Type B pancreatic cell (in vitro differentiated cells): ENCODE measurements at regions not wholly inside any gene's neighbourhood (a gene's known extent, or its start where the extent isn't known, plus 50 kb on each side); places are given as distances from the start of the nearest gene placed in this dataset.

Experiments
- DNase-seq: peaks from one replicate; pipeline ENCODE4 v3.0.0; 2021; ENCODE audit warnings: mixed read lengths; ENCODE audit not compliant: unreplicated experiment; ENCODE audit errors: extremely low spot score
- H3K27ac Mint-ChIP-seq: 2 replicates; pipeline ENCODE4 v1.8.0; 2021; ENCODE audit warnings: mild to moderate bottlenecking, mixed read lengths
- H3K27me3 Mint-ChIP-seq: 2 replicates; pipeline ENCODE4 v1.8.0; 2021; ENCODE audit warnings: mixed read lengths
- H3K36me3 Mint-ChIP-seq: 2 replicates; pipeline ENCODE4 v1.8.0; 2021; ENCODE audit warnings: mixed read lengths
- H3K4me1 Mint-ChIP-seq: one replicate; pipeline ENCODE4 v1.8.0; 2021; ENCODE audit warnings: mixed read lengths; ENCODE audit not compliant: unreplicated experiment
- H3K4me3 Mint-ChIP-seq: 2 replicates; pipeline ENCODE4 v1.8.0; 2021; ENCODE audit warnings: mild to moderate bottlenecking, mixed read lengths
- H3K9me3 Mint-ChIP-seq: 2 replicates; pipeline ENCODE4 v1.8.0; 2021; ENCODE audit warnings: mixed read lengths
- CTCF ChIP-seq: fragments of 200-600 bp; sonication (generic); conservative IDR thresholded peaks from 2 replicates; pipeline ENCODE4 v1.5.0; 2021; ENCODE audit warnings: antibody characterized with exemption, mild to moderate bottlenecking

GRCh38 chr5:93192683-93193082 is 388.3 kb downstream of the NR2F1-AS1 start:
- no peaks in the 10 kb centered on the region for H3K36me3 Mint-ChIP-seq
- H3K9me3 Mint-ChIP-seq = peaks cover 6% of the 10 kb centered on the region
- no peak overlapping the region for H3K27ac Mint-ChIP-seq
- DNase-seq = no peak
- TF ChIP-seq CTCF = no peak
- H3K4me3 Mint-ChIP-seq = no peak overlapping the region
- peaks cover 23% of the 10 kb centered on the region for H3K27me3 Mint-ChIP-seq
- H3K4me1 Mint-ChIP-seq = peaks cover 22% of the 10 kb centered on the region

GRCh38 chr5:93192087-93192486 is 388.9 kb downstream of the NR2F1-AS1 start:
- Mint-ChIP-seq H3K9me3 (peaks cover 6% of the 10 kb centered on the region), H3K27ac (no peak overlapping the region), H3K36me3 (no peaks in the 10 kb centered on the region), H3K4me3 (no peak overlapping the region), H3K4me1 (peaks cover 22% of the 10 kb centered on the region), H3K27me3 (peaks cover 20% of the 10 kb centered on the region)
- DNase-seq = no peak
- TF ChIP-seq CTCF = no peak

- Mint-ChIP-seq H3K4me3 (no peak overlapping the region), H3K27me3 (peaks cover 20% of the 10 kb centered on the region), H3K4me1 (peaks cover 22% of the 10 kb centered on the region), H3K36me3 (no peaks in the 10 kb centered on the region), H3K27ac (no peak overlapping the region), H3K9me3 (peaks cover 6% of the 10 kb centered on the region)
- DNase-seq = no peak
- TF ChIP-seq CTCF = no peak
Measured at GRCh38 chr5:93191035-93191817, 389.8 kb downstream of the NR2F1-AS1 start.

- no peak overlapping the region for H3K27ac Mint-ChIP-seq
- no peak overlapping the region for H3K4me3 Mint-ChIP-seq
Measured at GRCh38 chr5:93189707-93190120, 391.3 kb downstream of the NR2F1-AS1 start.

GRCh38 chr5:93188876-93189485 is 392.0 kb downstream of the NR2F1-AS1 start:
- Mint-ChIP-seq H3K4me3 (no peak overlapping the region), H3K4me1 (peaks cover 15% of the 10 kb centered on the region), H3K9me3 (peaks cover 11% of the 10 kb centered on the region), H3K36me3 (no peaks in the 10 kb centered on the region), H3K27me3 (peaks cover 20% of the 10 kb centered on the region), H3K27ac (no peak overlapping the region)
- no peak for TF ChIP-seq CTCF
- no peak for DNase-seq

More at GRCh38 chr5:93189707-93190120, 391.3 kb downstream of the NR2F1-AS1 start:
- peaks cover 11% of the 10 kb centered on the region for H3K9me3 Mint-ChIP-seq
- no peaks in the 10 kb centered on the region for H3K36me3 Mint-ChIP-seq
- H3K27me3 Mint-ChIP-seq = peaks cover 20% of the 10 kb centered on the region
- DNase-seq = no peak
- no peak for TF ChIP-seq CTCF
- H3K4me1 Mint-ChIP-seq = peaks cover 22% of the 10 kb centered on the region
